Fibroblast of skin of abdomen (primary cell): ENCODE measurements at regions not wholly inside any gene's neighbourhood (a gene's known extent, or its start where the extent isn't known, plus 50 kb on each side); places are given as distances from the start of the nearest gene placed in this dataset.
"Not testable (repeated sequence)": the region's sequence is repeated elsewhere in the genome, so short reads cannot be mapped to it uniquely, and the experiment has no call there.

Source experiments
- DNase-seq: peaks from one replicate; pipeline ENCODE4 v3.0.0-alpha.2; 2013

DNA sequence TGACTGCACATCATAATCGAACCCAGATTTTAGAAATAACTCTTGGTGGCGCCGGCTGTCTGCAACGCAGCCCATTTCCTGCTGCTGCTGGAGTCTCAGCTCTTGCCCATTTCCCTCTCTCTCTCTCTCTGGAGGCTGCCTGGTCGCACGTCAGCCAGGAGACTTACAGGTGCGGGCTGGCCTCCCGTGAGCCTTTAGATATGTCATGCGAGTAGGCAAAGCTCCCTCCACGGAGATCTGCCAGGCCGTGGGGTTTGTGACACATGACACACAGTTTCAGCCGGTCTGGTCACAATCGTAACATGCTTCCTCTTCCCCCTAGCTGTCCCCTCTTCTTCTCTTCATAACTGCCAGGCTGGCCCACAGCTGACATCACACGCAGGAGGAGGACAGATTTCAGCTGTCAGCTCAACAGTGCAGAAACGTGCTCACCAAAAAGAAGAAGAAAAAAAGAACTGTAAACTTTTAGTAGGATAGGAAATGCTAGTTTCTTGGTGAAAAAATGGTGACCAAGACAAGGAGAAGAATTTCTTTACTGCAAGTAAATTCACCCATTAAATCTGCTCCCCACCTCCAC lies 489.3 kb downstream of the ZNF516 start:
- no peak for DNase-seq

DNA sequence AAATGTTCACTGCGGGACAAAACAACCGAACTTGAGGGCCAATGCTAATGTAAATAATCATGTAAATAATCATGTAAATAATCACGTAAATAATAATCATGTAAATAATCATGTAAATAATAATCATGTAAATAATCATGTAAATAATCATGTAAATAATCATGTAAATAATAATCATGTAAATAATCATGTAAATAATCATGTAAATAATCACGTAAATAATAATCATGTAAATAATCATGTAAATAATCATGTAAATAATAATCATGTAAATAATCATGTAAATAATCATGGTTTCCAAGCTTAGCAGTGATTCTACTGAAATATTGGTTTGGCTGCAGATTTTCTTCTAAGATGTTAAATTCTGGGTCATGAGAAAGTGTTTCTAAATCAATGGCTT lies 507.1 kb downstream of the ZNF516 start:
- DNase-seq: not testable (repeated sequence)

DNA sequence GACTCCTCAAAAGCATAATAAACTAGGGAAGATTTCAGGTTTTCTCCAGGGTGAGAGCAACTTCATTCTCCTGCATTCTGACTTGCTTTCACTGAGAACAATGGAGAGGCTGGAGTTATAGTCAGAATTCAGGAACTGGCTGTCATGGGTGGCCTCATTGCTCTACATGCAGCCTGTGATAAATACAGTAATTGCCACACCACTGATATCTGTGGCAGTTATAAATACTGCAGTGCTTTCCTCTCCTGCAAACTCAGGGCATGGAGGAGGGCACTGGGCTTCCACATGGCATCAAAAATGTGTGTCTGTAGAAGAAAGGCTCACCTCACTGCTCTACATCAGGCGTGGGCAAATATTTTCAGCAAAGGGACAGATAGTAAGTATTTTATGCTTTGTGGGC lies 510.2 kb downstream of the ZNF516 start:
- no peak for DNase-seq

DNA sequence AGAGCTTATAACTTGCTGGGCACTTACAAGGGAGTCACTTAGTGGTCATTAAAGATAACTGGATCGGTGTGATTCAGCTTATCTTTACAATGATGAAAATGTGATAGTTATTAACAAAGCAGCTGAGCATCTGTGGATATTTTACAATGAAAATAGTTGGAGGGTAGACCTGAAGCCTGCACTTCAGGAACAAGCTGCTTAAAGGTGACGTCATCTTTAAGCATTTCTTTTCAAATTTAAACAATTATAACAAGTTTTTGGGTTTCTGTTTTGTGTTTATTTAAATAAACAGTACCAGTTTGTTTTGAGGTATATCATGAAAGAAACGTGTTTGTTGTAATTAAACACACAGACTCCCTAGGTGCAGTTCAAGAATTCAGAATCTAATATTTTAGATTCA lies 513.9 kb downstream of the ZNF516 start:
- no peak for DNase-seq

DNA sequence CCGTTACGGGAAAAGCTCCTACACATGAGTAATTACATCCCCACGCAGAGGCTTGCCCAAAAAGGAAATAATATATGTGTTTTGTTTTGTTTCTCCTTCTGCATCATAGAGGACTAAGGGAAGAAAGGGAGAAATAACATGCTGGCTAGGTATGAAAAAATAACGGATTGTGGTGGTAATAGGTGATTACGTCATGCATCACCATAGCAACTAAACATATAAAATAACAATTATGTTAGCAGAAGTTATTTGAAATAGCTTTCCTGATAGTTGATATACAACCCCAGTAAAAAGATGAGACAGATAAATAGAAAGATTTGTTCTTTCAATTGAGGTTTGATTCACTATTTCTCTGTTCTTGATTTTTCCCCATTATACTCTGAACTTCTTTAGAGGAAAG lies 518.0 kb downstream of the ZNF516 start:
- no peak for DNase-seq

DNA sequence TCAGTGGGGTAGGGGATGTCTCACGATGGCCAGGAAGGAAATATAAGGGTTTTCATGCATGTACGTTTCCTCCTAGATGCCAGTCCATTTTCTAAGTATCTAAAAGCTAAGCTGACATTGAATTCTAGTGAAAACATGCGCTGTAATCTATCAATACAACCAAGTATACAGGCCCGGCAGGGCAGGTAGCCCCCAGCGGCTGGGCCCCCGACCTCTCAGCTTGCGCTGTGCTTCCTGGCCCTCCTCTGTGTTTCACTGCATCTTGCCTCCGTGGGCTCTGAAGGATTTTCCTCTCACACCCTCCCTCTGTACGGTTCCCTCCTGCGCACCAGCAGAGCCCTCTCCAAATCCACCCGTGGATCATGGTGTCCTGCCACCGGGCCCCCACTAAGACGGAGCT lies 524.8 kb downstream of the ZNF516 start:
- no peak for DNase-seq

DNA sequence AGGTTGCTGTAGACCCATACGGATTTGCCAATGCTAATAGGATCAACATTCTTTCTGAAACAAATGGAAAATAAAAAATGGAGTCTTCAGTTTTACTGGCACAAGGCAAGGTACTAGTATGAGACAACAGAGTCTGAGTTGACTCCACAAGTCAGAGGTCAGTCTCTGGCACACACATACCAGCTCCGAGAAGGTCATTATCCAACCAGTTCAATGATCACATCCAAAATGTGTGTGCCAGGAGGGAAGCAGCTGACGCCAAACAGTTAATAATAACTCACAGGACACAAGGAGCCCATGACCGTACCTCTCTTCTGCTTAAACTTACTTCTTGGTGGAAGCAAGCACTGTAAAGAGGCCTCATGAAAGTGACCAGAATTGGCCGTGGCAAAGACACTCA lies 528.6 kb downstream of the ZNF516 start:
- DNase-seq: no peak

DNA sequence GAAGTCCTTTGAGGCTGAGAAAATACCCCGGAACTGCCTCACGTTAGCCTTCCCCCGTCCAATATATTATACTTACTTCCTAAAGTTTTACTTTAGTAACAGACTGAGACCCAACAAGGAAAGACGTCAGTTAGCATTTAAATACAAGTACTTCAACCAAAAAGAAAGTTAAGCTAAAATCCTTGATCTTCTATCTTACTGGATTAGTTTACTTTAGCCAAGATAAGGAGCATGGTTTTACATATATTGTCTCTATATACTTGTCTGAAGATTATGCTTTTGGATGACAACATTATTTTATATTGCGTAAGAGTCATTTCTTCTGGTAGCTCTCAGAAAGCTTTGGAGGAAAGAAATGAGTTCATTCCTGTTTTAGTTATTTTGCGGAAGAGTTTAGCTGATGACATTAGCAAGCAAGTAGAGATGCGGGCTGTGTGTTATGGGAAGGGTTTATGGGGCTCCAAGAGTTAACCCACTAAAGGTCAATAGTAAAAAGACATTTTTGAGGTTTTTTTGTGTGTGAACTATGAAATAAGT lies 532.9 kb downstream of the ZNF516 start:
- no peak for DNase-seq

DNA sequence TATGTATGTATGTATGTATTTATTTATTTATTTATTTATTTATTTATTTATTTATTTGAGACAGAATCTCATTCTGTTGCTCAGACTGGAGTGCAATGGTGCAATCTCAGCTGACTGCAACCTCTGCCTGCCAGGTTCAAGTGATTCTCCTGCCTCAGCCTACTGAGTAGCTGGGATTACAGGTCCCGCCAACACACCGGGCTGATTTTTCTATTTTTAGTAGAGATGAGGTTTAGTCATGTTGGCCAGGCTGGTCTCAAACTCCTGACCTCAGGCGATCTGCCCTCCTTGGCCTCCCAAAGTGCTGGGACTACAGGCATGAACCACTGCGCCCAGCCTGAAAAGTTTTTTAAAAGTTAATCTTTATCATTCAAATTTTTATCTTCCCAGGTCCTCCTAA lies 532.9 kb upstream of the SMIM21 start:
- DNase-seq: not testable (repeated sequence)

DNA sequence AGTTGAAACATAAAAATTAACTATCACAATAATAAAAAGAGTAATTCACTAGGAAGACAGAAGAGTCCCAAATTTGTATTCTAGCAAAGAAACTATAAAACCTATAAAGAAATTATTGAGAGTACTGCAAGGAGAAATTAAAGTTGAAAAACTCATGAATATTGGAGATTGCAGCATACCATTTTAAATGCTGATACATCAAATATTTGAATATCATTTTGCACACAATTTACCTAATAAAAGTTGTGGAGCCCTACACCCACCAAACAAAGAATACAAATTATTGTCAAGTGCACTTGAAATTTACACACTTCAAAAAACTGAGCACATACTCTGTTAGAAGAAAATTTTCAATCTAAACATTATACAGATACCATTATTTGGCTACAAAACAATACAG lies 531.6 kb upstream of the SMIM21 start:
- DNase-seq: no peak

DNA sequence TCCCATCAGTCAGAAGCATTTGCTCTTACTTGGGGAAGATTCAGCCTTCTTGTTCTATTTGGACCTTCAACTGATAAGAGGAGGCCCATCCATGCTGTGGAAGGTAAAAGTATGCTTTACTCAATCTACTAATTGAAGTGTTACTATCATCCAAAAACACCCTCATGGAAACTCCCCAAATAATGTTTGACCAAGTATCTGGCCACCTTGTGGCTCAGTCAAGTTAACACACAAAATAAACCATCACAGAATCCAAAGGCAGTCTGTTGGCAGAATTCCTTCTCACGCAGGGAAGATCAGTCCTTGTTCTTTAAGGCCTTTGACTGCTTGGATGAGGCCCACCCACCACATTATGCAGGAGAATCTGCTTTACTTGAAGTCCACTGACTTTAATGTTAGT lies 531.2 kb upstream of the SMIM21 start:
- DNase-seq: no peak

DNA sequence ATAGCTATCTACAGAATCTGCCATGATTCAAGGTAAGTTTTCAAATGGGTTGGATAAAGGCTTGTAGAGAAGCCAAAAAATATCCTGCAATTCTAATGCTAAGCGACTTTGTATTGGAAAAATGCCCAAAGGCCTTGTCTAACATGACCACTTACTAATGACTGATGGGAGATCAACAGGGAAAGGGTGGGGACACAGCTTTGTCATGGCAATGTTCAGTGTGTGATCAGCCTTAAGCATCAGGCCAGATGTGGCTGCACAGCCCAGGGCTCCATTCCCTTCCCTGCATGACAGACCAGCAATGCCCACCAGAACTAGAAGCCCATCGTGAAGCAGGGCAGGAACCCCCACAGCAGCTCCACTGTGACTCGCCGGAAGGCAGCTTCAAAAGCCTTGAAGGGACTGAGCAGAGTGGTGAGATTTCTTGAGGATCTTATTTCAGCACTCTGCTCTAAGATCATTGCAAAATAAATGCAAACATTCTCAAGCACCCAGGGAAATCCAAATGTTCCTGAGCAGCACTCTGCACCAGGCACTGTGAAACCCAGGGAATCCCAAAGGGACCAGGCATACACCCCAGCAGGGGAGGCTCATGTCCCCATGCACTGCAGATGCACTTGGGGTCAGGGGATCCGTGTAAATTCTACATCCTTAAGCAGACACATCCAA lies 517.9 kb upstream of the SMIM21 start:
- no peak for DNase-seq

DNA sequence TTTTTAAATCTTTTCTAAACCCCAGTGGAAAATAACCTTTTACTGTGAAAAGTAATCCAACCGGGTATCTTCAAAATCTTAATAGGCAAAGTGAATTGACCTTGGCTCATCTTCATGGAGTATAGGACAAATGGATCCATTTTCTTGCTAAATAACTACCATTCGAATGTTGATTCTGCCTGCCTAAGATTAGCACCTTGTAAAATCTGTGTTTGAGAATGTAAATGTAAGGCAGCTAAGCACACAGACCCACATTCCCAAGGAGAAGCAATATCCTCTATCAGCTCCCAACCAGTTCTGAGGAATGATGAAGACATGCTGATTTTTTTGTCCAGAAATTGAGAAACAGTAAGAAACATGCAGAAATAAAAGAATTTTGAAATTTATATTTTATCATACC lies 509.8 kb upstream of the SMIM21 start:
- DNase-seq: no peak

DNA sequence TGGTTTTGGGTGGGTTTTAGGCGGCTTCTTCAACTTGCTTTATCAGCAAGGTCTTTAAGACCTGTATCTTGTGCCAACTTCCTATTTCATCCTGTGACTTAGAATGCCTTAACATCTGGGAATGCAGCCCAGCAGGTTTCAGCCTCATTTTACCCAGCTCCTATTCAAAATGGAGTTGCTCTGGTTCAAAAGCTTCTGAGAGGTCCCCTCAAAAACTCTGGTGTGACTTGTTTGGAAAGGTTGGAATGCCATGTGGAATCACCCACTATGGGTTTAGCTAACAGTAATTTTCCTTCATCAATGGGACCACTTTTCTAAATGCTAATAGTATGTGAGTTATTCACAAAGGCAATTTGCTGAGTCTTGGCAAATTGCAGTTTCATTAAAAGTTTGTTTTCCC lies 509.4 kb upstream of the SMIM21 start:
- no peak for DNase-seq

DNA sequence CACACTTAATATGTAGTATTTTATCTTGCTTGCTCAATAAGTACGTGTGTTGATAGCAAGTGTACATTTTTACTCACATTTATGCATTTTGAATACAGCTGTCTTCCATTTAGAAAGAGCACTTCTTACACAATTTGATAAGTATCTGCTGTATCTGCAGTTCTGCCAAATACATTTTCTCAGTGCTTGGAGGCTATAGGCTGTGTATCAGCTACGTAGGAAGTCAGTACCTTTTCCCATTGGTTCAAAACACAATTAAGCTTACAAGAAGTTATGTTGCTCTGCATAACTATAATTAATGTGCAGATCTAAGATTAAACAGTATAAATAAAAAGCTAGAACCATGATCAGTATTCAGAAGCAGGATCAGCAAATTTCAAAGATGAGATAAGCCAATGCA lies 503.6 kb upstream of the SMIM21 start:
- no peak for DNase-seq

DNA sequence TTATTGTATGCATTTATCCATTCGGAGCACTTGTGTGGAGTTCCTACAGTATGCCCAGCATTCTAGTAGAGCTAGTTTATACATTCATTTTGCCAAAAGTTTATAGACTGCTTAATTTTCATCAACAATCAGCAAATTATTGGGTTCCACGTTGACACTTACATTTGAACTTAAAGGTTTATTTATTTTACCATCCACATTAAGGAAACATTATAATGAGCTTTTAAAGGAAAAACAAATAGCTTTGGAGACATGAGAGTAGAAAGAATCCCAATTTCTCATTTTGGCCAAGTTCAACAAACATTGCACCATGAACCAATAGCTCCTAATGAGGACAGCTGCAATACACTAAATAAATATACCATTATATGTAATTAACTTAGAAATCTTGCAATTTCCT lies 501.2 kb upstream of the SMIM21 start:
- DNase-seq: no peak

DNA sequence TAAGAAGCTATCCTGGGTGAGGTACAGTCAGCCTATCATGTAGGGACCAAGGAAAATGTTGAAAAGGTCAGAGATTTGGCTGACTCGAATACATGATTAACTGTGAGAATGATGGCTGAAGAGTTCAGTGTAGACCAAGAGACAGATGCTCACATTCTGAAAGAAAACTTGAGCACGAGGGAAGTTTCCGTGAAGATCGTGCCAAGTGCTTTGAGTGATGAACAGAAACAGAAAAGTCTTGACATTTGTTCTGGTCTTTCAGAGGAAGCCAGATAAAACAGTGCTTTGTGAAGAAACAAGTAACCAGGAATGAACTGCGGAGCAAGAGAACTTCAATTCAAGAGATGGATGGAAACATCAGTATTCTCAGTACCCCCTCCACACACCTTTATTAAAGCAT lies 500.3 kb upstream of the SMIM21 start:
- no peak for DNase-seq

DNA sequence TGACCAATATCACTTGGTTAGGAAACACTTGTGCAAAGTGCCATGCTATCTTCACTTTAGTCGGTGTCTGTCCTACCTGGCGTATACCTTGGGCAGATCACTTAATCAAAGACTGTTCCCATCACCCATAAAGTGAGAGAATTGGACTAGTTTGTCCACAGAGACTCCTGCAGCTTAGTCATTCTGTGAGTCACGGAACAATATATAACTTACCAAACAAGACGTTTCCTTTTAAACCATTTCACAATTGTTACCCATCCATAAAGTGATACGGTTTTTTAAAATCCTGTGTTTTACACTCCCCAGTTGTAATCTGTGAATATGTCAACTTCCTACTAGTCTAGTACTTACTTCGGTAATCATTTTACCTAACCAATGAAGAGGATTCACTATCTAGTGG lies 499.3 kb upstream of the SMIM21 start:
- DNase-seq: no peak

DNA sequence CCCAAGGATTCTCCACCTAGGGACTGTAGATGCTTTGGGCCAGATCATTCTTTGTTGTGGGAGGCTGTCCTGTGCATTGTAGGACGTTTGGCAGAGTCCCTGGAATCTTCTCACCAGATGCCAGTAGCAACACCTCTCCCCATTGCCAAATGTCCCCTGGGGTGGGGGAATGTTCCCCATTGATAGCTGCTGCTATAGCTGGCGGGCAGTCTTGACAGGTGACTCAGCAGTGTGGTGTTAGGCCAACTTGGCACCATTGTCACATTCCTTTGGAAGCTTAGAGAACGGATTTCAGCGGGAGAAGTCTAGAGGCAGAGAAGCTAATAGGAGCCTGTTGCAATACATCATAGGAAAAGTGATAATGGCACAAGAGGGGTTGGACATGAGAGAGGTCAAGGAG lies 495.7 kb upstream of the SMIM21 start:
- DNase-seq: peak; percentile 58

DNA sequence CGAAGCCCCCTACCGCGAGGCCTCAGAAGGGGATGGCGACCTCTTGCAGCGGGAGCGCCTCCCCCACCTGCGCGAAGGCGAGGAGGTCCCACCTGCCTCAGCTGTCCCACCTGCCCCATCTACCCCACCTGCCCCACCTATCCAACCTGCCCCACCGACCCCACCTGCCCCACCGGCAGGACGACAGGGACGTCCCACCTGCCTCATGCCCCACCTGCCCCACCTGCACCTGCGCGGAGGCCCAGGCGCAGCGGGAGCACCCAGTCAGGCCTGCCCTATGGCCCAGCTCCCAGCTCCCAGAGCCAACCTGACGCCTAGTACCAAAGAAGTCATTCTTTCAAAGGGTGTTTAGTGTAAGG lies 489.1 kb upstream of the SMIM21 start:
- DNase-seq: no peak

DNA sequence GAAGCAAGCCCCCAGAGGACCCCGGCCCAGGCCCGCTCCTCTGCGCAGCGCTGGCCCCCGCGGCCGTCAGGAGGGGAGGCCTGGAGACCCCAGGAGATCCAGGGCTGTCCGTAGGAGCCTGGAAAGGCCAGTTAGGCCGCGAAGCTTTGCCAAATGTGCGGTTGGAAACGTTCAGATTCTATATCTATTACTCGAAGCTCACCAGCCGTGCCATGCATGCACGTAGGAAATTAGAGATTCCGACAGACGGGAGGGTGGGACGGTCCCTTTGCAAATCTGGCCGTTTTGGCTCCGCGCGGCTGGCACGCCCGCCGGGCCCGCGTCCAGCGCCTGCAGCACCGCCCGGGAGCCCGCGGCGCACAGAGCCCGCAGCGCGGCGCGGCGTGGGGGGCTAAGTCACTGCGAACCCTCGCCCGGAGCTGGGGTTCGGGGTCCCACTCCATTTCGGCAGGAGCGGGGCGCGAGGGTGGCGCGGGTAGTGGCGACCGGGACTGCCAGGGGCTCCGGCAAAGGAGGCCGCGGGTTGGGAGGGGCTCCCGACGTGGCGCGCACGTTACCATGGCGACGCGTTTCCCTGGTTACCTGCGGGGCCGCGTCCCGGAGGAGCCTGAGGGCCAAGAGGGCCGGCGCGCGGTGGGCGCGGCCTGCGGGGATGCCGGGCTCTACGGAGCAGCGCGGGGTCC lies 488.6 kb upstream of the SMIM21 start:
- DNase-seq: peak; percentile 8

DNA sequence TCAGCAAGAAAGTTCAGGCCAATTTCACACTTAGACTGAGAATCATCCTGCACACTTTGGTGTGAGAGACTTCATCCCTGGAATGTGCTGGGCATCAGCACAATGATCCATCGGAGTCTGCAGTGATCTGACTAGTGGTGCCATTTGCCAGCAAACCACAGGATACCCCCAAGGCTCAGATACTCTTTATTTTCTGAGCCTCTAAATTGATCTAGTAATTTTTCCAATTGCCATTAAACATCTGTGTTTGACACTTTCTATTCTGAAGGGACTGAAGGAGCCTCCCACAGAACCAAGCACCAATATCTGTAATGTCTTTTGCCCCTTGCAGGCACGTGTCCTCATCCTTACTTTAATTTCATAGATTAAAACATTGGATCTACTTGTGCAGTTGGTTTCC lies 485.3 kb upstream of the SMIM21 start:
- DNase-seq: no peak

DNA sequence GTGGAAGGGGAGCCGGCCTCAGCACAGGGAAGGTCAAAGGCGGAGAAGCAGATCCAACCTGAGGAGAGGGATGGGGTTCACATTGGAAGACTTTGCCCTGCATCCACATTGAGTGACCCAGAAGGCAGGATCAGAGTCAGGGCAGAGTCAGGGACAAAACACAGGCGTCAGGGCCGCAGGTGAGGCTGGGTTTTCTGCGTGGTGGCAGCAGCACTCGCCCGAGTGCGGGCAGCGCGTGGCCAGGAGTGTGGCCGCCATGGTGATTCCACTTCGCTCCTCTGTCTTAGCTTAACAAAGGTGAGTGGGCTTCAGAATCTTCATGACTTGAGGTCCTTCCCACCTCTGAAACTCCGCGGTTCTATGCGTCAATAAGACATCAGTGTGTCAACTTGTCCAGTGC lies 476.9 kb upstream of the SMIM21 start:
- no peak for DNase-seq

DNA sequence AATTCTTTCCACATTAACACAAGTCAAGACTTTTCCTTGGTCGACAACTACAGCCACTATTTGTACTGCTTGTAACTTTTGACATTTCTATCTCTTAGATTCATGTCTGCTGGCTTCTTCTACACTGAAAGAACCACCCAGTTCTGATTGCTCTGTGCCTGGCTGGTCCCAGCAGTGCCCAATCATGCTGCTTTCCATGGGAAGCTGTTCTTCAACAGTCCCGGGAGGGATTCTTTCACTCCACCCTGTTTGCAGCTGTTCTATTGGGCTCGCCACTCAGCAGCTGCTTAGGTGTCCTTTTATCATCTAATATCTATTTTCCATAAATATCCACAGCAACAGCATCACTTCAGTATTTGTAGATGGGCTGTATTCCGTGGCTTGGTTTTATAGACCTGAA lies 471.1 kb upstream of the SMIM21 start:
- DNase-seq: no peak
